ENCODE measurements at regions not wholly inside any gene's neighbourhood (a gene's known extent, or its start where the extent isn't known, plus 50 kb on each side); places are given as distances from the start of the nearest gene placed in this dataset.

GRCh38 chr2:66228128-66228547 is 206.8 kb upstream of the MEIS1 start:
- no peaks in the 10 kb centered on the region for H3K9me3 ChIP-seq (ENCODE audit: severe bottlenecking)
- DNase-seq (ENCODE audit: low spot score) (no peak), ATAC-seq (ENCODE audit: low read depth) (no peak)
- H3K36me3 ChIP-seq (ENCODE audit: low read depth): no peaks in the 10 kb centered on the region
- no peak overlapping the region for H3K27ac ChIP-seq (ENCODE audit: poor library complexity, severe bottlenecking)
- H3K27me3 ChIP-seq (ENCODE audit: insufficient read depth, poor library complexity, severe bottlenecking): no peaks in the 10 kb centered on the region
- TF ChIP-seq, protein P1, sequence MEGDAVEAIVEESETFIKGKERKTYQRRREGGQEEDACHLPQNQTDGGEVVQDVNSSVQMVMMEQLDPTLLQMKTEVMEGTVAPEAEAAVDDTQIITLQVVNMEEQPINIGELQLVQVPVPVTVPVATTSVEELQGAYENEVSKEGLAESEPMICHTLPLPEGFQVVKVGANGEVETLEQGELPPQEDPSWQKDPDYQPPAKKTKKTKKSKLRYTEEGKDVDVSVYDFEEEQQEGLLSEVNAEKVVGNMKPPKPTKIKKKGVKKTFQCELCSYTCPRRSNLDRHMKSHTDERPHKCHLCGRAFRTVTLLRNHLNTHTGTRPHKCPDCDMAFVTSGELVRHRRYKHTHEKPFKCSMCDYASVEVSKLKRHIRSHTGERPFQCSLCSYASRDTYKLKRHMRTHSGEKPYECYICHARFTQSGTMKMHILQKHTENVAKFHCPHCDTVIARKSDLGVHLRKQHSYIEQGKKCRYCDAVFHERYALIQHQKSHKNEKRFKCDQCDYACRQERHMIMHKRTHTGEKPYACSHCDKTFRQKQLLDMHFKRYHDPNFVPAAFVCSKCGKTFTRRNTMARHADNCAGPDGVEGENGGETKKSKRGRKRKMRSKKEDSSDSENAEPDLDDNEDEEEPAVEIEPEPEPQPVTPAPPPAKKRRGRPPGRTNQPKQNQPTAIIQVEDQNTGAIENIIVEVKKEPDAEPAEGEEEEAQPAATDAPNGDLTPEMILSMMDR (IDR thresholded peaks at IDR 0.05; ENCODE audit: poor library complexity, severe bottlenecking): no peak
- no peak overlapping the region for H3K4me3 ChIP-seq (ENCODE audit: severe bottlenecking)
- H3K4me1 ChIP-seq (ENCODE audit: insufficient read depth, poor library complexity, severe bottlenecking): no peaks in the 10 kb centered on the region

- Histone ChIP-seq H3K4me1 (ENCODE audit: insufficient read depth, poor library complexity, severe bottlenecking) (no peaks in the 10 kb centered on the region), H3K27ac (ENCODE audit: poor library complexity, severe bottlenecking) (no peak overlapping the region), H3K27me3 (ENCODE audit: insufficient read depth, poor library complexity, severe bottlenecking) (peaks cover 14% of the 10 kb centered on the region), H3K9me3 (ENCODE audit: severe bottlenecking) (no peaks in the 10 kb centered on the region), H3K36me3 (ENCODE audit: low read depth) (no peaks in the 10 kb centered on the region), H3K4me3 (ENCODE audit: severe bottlenecking) (no peak overlapping the region)
- DNase-seq (ENCODE audit: low spot score) (no peak), ATAC-seq (ENCODE audit: low read depth) (no peak)
- TF ChIP-seq, protein P1 (IDR thresholded peaks at IDR 0.05; ENCODE audit: poor library complexity, severe bottlenecking): no peak
Observed at GRCh38 chr2:66217039-66217585, 217.8 kb upstream of the MEIS1 start.

GRCh38 chr2:66212749-66213148 is 222.2 kb upstream of the MEIS1 start:
- TF ChIP-seq, protein P1 (IDR thresholded peaks at IDR 0.05; ENCODE audit: poor library complexity, severe bottlenecking): no peak
- Histone ChIP-seq H3K36me3 (ENCODE audit: low read depth) (no peaks in the 10 kb centered on the region), H3K4me3 (ENCODE audit: severe bottlenecking) (no peak overlapping the region), H3K27me3 (ENCODE audit: insufficient read depth, poor library complexity, severe bottlenecking) (peaks cover 10% of the 10 kb centered on the region), H3K4me1 (ENCODE audit: insufficient read depth, poor library complexity, severe bottlenecking) (no peaks in the 10 kb centered on the region), H3K9me3 (ENCODE audit: severe bottlenecking) (no peaks in the 10 kb centered on the region), H3K27ac (ENCODE audit: poor library complexity, severe bottlenecking) (no peak overlapping the region)
- no peak for DNase-seq (ENCODE audit: low spot score)
- ATAC-seq (ENCODE audit: low read depth): no peak

DNA sequence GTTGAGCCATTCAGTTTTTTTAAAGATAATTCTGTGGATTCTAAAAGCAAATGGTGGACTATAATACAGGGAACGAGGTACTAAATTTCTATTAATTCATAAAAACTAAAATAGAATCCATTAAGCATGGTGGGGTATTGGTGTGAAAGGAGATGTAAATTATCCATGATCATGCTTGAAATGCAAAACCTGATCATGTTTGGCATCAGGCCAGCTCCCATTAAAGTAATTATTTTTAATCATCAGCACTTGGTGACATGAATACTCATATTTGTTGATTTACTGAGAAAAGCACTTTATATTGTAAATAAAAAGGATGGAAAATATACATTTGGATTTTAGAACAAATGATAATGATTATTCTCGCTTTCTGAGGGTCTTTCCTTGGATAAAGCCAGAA is 232.3 kb upstream of the MEIS1 start:
- no peak overlapping the region for H3K27ac ChIP-seq (ENCODE audit: poor library complexity, severe bottlenecking)
- DNase-seq (ENCODE audit: low spot score) (no peak), ATAC-seq (ENCODE audit: low read depth) (no peak)
- no peaks in the 10 kb centered on the region for H3K4me1 ChIP-seq (ENCODE audit: insufficient read depth, poor library complexity, severe bottlenecking)
- no peaks in the 10 kb centered on the region for H3K9me3 ChIP-seq (ENCODE audit: severe bottlenecking)
- H3K27me3 ChIP-seq (ENCODE audit: insufficient read depth, poor library complexity, severe bottlenecking): no peaks in the 10 kb centered on the region
- H3K4me3 ChIP-seq (ENCODE audit: severe bottlenecking): no peak overlapping the region
- TF ChIP-seq, protein P1 (IDR thresholded peaks at IDR 0.05; ENCODE audit: poor library complexity, severe bottlenecking): no peak
- H3K36me3 ChIP-seq (ENCODE audit: low read depth): no peaks in the 10 kb centered on the region

GRCh38 chr2:66201242-66201641 is 233.7 kb upstream of the MEIS1 start:
- no peaks in the 10 kb centered on the region for H3K36me3 ChIP-seq (ENCODE audit: low read depth)

More at GRCh38 chr2:66201242-66201641, 233.7 kb upstream of the MEIS1 start:
- Histone ChIP-seq H3K9me3 (ENCODE audit: severe bottlenecking) (no peaks in the 10 kb centered on the region), H3K4me1 (ENCODE audit: insufficient read depth, poor library complexity, severe bottlenecking) (no peaks in the 10 kb centered on the region), H3K27ac (ENCODE audit: poor library complexity, severe bottlenecking) (no peak overlapping the region), H3K27me3 (ENCODE audit: insufficient read depth, poor library complexity, severe bottlenecking) (no peaks in the 10 kb centered on the region), H3K4me3 (ENCODE audit: severe bottlenecking) (no peak overlapping the region)
- ATAC-seq (ENCODE audit: low read depth) (no peak), DNase-seq (ENCODE audit: low spot score) (no peak)
- TF ChIP-seq, protein P1 (IDR thresholded peaks at IDR 0.05; ENCODE audit: poor library complexity, severe bottlenecking): no peak

Data from RWPE2 (cell line).